LNCaP clone FGC (cell line): ENCODE measurements at regions not wholly inside any gene's neighbourhood (a gene's known extent, or its start where the extent isn't known, plus 50 kb on each side); places are given as distances from the start of the nearest gene placed in this dataset.

Experiments used
- DNase-seq: peaks from one replicate; pipeline ENCODE4 v3.0.0-alpha.2; 2011; ENCODE audit warnings: low read depth
- H3K4me3 ChIP-seq: 2 replicates; pipeline ENCODE4 v1.5.1; 2011; ENCODE audit warnings: mild to moderate bottlenecking, low read depth, low read length, control low read depth
- TF ChIP-seq, protein P1 (sequence below): IDR thresholded peaks from 2 replicates; pipeline ENCODE4 v1.5.1; 2012; ENCODE audit warnings: mild to moderate bottlenecking; ENCODE audit not compliant: control insufficient read depth, insufficient read depth; ENCODE audit errors: extremely low read depth

DNA sequence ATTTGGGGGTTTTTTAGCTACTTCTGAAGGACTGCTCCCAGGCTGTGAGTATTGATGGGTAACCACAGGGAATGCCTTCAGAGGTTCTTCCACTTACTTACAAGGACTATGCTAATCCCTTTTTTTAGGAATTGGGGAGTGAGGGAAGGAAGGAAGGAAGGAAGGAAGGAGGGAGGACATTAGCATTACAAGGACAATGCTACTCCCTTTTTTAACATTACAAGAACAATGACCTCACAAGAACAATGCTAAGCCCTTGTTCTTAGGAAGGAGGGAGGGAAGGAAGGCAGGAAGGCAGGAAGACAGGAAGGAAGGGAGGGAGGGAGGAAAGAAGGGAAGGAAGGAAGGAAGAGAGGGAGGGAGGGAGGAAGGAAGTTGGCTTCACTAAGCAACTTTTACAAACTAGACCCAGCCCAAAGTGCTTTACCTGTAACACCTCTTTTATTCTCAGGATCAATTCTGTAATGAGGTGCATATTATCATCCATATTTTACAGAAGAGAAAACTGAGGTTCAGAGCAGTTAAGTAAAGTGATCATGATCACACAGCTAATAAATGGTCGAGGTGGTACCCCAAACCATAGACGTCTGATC, 446.8 kb upstream of the JARID2 start:
- TF ChIP-seq, protein P1, sequence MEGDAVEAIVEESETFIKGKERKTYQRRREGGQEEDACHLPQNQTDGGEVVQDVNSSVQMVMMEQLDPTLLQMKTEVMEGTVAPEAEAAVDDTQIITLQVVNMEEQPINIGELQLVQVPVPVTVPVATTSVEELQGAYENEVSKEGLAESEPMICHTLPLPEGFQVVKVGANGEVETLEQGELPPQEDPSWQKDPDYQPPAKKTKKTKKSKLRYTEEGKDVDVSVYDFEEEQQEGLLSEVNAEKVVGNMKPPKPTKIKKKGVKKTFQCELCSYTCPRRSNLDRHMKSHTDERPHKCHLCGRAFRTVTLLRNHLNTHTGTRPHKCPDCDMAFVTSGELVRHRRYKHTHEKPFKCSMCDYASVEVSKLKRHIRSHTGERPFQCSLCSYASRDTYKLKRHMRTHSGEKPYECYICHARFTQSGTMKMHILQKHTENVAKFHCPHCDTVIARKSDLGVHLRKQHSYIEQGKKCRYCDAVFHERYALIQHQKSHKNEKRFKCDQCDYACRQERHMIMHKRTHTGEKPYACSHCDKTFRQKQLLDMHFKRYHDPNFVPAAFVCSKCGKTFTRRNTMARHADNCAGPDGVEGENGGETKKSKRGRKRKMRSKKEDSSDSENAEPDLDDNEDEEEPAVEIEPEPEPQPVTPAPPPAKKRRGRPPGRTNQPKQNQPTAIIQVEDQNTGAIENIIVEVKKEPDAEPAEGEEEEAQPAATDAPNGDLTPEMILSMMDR: no peak
- no peak for DNase-seq
- no peak overlapping the region for H3K4me3 ChIP-seq

GRCh38 chr6:14799928-14800327, 445.9 kb upstream of the JARID2 start:
- TF ChIP-seq, protein P1: no peak
- peak; percentile 84 for DNase-seq
- no peak overlapping the region for H3K4me3 ChIP-seq

DNA sequence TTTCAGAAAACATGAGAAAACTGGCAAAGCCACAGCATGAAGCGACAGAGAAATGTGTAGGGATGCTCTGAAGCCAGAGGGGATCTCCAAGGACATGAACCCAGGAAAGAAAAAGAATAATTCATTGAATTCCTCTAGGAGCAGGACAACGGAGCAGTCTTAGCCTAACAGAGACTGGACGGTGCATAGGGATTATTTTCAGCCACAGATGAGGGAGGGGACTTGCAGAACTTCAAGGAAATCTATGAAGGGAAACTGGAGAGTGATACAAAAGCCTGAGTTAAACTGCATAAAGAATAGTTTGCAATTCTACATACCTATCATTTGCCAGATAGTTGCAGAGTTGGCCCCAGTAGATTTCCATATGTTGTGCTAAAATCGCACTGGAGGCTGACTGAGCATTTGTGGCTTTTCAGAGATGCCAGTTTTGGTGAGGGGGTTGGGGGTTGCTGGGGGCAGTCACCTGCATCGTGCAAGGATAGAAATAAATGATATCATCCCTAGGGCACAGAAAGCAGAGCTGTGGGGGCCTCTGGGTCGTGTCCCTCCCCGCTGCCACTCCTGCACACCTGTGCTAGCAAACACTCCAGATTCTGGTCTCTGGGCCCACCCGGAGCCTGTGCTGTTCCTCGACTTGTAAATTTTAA, 443.2 kb upstream of the JARID2 start:
- TF ChIP-seq, protein P1: no peak
- DNase-seq: no peak
- H3K4me3 ChIP-seq: no peak overlapping the region

DNA sequence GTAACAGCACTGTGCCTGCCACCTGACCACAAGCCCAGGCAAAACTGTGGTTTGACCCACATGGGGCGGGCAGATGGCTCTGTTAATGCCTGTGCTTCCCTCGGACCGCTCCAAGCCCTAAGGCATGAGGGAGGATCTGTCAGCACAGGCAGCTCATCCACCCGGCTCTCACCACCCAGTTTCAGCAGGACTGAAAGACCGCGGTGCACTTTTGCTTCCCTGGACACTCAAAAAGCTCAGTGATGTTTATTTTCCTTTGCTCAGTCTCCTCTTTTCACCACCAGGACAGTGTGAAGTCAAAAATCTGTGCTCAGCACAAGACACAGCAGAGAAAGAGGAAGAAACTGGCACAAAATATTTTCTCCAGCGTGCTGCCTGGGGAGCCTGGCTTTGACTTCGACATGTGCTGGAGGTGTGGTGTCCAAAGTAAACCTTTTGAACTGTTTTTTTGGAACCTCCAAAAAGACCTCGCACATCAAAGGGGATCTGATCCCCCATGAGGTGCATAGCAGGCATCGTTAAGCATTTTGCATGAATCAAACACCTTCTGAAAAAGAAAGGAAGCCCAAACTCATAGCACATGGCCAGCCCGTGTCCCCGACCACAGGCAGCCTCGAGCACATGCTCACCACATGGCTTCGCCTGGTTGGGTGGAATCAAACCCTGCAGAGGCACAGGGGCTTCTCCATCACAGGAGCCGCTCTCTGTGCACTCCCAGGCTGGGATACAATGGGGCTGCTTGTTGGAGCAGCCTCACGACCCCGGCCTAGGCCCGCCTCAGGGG, 441.7 kb upstream of the JARID2 start:
- DNase-seq: no peak
- TF ChIP-seq, protein P1: no peak
- H3K4me3 ChIP-seq: no peak overlapping the region

- no peak overlapping the region for H3K4me3 ChIP-seq
- no peak for DNase-seq
- TF ChIP-seq, protein P1: no peak
These were observed 441.1 kb upstream of the JARID2 start for GRCh38 chr6:14804785-14805210.

- no peak for DNase-seq
- no peak overlapping the region for H3K4me3 ChIP-seq
- TF ChIP-seq, protein P1: no peak
These were observed 439.8 kb upstream of the JARID2 start for GRCh38 chr6:14806101-14806500.
